ENCODE measurements at regions not wholly inside any gene's neighbourhood (a gene's known extent, or its start where the extent isn't known, plus 50 kb on each side); places are given as distances from the start of the nearest gene placed in this dataset.

GRCh38 chr4:41802590-41802989, 54.1 kb upstream of the PHOX2B start:
- Histone ChIP-seq H3K36me3 (no peaks in the 10 kb centered on the region), H3K27me3 (no peaks in the 10 kb centered on the region), H3K4me3 (no peak overlapping the region), H3K27ac (no peak overlapping the region), H3K9me3 (no peaks in the 10 kb centered on the region), H3K4me1 (peaks cover 0 to 11% (median 0%) of the 10 kb centered on the region in 4 donors)
- TF ChIP-seq POLR2A (IDR thresholded peaks at IDR 0.05), result no peak
- no peak for TF ChIP-seq EP300 (IDR thresholded peaks at IDR 0.05)
- TF ChIP-seq CTCF (IDR thresholded peaks at IDR 0.05), result no peak
- 83 to 92% methylated on average over 3 of the region's 3 CpGs for WGBS, 2 donors
- DNase-seq (ENCODE audit: low spot score in 2 of 2), result no peak

- H3K4me1 ChIP-seq, result peaks cover 0 to 29% (median 0%) of the 10 kb centered on the region in 4 donors
- WGBS, 2 donors, result 18 to 29% methylated on average over 1 of the region's 1 CpG
- H3K9me3 ChIP-seq, result no peaks in the 10 kb centered on the region
- DNase-seq (ENCODE audit: low spot score in 2 of 2), result no peak
- no peak overlapping the region for H3K27ac ChIP-seq
- H3K27me3 ChIP-seq, result no peaks in the 10 kb centered on the region
- no peak overlapping the region for H3K4me3 ChIP-seq
- H3K36me3 ChIP-seq, result no peaks in the 10 kb centered on the region
- no peak for TF ChIP-seq CTCF (IDR thresholded peaks at IDR 0.05)
- TF ChIP-seq POLR2A (IDR thresholded peaks at IDR 0.05), result no peak
- no peak for TF ChIP-seq EP300 (IDR thresholded peaks at IDR 0.05)
Observed at GRCh38 chr4:41799126-41799525, 50.6 kb upstream of the PHOX2B start.
